ACC112 (cell line): ENCODE measurements at regions not wholly inside any gene's neighbourhood (a gene's known extent, or its start where the extent isn't known, plus 50 kb on each side); places are given as distances from the start of the nearest gene placed in this dataset.
"Not testable (repeated sequence)": the region's sequence is repeated elsewhere in the genome, so short reads cannot be mapped to it uniquely, and the experiment has no call there.

Experiments
- H2AFZ ChIP-seq: fragments of 200-600 bp; sonication (generic); one replicate; pipeline ENCODE4 v1.6.0; 2017; ENCODE audit warnings: antibody characterized with exemption, low read length; ENCODE audit not compliant: unreplicated experiment
- H3K27ac ChIP-seq: fragments of 200-600 bp; sonication (generic); 2 replicates; pipeline ENCODE4 v1.5.1; 2014; ENCODE audit warnings: low read depth, mild to moderate bottlenecking, antibody characterized with exemption, low read length, moderate library complexity
- H3K27me3 ChIP-seq: fragments of 200-600 bp; sonication (generic); 2 replicates; pipeline ENCODE4 v1.6.1; 2014; ENCODE audit warnings: mild to moderate bottlenecking, antibody characterized with exemption, low read length, moderate library complexity, mixed read lengths; ENCODE audit not compliant: insufficient read depth
- H3K36me3 ChIP-seq: fragments of 200-600 bp; sonication (generic); 2 replicates; pipeline ENCODE4 v1.6.1; 2016; ENCODE audit warnings: mild to moderate bottlenecking, antibody characterized with exemption, low read length, moderate library complexity, mixed read lengths; ENCODE audit not compliant: insufficient read depth
- H3K4me1 ChIP-seq: fragments of 200-600 bp; sonication (generic); one replicate; pipeline ENCODE4 v1.6.1; 2016; ENCODE audit warnings: low read length, mixed read lengths; ENCODE audit not compliant: insufficient read depth, unreplicated experiment, control insufficient read depth
- H3K4me3 ChIP-seq: fragments of 200-600 bp; sonication (generic); 2 replicates; pipeline ENCODE4 v1.5.1; 2014; ENCODE audit warnings: mild to moderate bottlenecking, low read depth, low read length
- H3K79me2 ChIP-seq: fragments of 200-600 bp; sonication (generic); one replicate; pipeline ENCODE4 v1.6.0; 2016; ENCODE audit warnings: low read length; ENCODE audit not compliant: control insufficient read depth, unreplicated experiment, insufficient read depth

DNA sequence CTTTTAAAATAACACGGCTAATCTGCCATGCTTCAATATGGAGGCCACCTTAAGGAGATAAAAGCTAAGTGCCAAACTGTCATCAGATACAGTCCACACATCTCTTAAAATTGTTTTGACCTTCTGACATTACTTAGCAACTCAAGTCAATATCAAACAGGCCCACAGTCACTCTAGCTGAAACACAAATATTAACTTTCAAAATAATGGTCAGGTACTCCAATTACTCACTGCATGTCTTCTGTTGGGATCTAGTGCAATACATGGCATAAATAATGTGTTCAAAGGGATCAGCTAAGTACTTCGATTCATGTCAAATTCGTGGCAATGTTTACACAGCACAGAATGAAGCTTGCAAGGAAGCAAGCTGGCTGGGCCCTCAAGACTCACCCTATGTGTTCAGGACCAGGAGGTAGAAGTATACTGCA lies 133.9 kb upstream of the BEND6 start:
- H3K4me1 ChIP-seq = peaks cover 30% of the 10 kb centered on the region
- no peaks in the 10 kb centered on the region; the same call in 1 of the 2 replicates for H3K36me3 ChIP-seq
- H3K79me2 ChIP-seq = peaks cover 76% of the 10 kb centered on the region
- H3K4me3 ChIP-seq = no peak overlapping the region
- H3K27ac ChIP-seq = no peak overlapping the region
- H3K27me3 ChIP-seq = no peaks in the 10 kb centered on the region
- no peak overlapping the region for H2AFZ ChIP-seq

DNA sequence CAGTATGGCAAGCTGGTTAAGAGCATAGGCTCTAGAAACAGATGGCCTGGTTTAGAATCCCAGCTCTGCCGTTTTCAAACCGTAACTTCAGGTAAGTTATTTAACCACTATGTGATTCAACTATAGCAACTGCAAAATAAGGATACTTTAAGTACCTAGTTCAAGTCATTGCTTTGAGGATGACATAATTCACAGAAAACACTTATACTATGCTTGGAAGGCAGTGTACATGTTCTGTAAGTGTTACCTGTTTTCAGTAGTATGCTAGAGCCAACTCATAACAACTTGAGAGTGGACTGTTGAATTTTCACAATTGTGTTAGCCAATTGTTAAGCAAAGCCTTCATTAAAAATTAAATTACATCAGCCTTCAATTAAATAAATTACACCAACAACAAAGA lies 134.8 kb upstream of the BEND6 start:
- H3K27me3 ChIP-seq = no peaks in the 10 kb centered on the region
- H2AFZ ChIP-seq = no peak overlapping the region
- H3K4me3 ChIP-seq = no peak overlapping the region
- H3K4me1 ChIP-seq = peaks cover 39% of the 10 kb centered on the region
- H3K36me3 ChIP-seq = no peaks in the 10 kb centered on the region; the same call in 1 of the 2 replicates
- no peak overlapping the region for H3K27ac ChIP-seq
- peaks cover 77% of the 10 kb centered on the region for H3K79me2 ChIP-seq

DNA sequence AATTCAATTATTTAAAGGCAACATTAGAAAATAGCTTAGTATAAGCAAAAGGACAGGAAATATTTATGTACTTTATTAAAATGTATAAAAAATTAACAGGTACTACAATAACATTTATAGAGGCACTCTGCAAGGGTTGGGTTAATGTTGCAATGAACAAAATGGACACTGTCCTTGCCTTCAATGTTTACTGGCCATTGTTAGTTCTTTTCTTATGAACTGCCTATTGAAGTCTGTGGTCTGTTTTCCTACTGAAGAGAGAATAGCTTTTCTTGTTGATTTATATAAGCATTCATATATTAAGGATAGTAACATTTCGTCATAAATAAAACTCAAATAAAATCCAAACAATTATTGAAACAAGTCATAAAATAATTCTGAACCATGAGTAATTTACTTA lies 135.3 kb upstream of the BEND6 start:
- Histone ChIP-seq H2AFZ (no peak overlapping the region), H3K27me3 (no peaks in the 10 kb centered on the region), H3K4me3 (no peak overlapping the region), H3K79me2 (peaks cover 82% of the 10 kb centered on the region), H3K4me1 (peaks cover 44% of the 10 kb centered on the region), H3K36me3 (no peaks in the 10 kb centered on the region; the same call in 1 of the 2 replicates), H3K27ac (no peak overlapping the region)

DNA sequence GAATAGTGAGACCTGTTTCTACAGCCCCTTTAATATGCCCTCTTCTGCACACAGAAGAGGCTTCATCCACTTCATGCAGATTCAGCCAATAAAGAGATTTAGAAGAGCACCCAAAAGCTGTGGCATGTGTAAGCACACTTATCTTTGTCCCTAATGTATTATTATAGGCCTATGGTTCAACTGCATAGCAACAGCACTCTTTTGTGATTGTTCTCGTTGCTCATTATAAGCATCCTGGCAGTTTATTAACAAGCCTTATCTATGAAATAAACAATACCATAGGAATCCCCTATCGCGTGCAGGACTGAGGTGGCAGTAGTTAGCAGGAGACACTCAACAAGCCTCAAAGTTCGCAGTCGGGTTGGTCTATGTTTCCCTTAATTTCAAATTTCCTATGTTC lies 138.5 kb upstream of the BEND6 start:
- H3K36me3 ChIP-seq = no peaks in the 10 kb centered on the region; the same call in 1 of the 2 replicates
- no peak overlapping the region for H2AFZ ChIP-seq
- H3K27ac ChIP-seq = no peak overlapping the region
- H3K27me3 ChIP-seq = no peaks in the 10 kb centered on the region
- H3K4me3 ChIP-seq = no peak overlapping the region
- peaks cover 50% of the 10 kb centered on the region for H3K4me1 ChIP-seq
- peaks cover 87% of the 10 kb centered on the region for H3K79me2 ChIP-seq

DNA sequence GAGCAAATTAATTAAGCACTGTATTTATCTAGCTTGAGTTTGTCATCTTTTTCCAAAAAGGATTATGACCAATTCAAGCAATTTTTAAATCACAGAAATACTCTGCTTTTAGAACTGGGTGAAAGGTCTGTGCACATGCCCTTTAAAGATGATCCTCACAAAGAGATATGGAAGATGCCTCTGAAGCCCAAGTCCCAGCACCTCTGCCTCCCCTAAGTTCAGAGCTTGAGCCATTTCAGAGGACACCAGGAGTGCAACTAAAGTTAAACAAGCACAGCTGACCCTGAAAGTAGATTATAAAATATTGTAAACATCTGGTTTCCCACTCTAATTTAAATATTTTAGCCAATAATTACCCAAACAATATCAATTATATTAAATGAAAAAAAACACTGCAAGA lies 139.5 kb upstream of the BEND6 start:
- H3K27me3 ChIP-seq = no peaks in the 10 kb centered on the region
- H3K79me2 ChIP-seq = peaks cover 87% of the 10 kb centered on the region
- H3K4me3 ChIP-seq = no peak overlapping the region
- H3K27ac ChIP-seq = no peak overlapping the region
- no peaks in the 10 kb centered on the region; the same call in 1 of the 2 replicates for H3K36me3 ChIP-seq
- peaks cover 41% of the 10 kb centered on the region for H3K4me1 ChIP-seq
- no peak overlapping the region for H2AFZ ChIP-seq

DNA sequence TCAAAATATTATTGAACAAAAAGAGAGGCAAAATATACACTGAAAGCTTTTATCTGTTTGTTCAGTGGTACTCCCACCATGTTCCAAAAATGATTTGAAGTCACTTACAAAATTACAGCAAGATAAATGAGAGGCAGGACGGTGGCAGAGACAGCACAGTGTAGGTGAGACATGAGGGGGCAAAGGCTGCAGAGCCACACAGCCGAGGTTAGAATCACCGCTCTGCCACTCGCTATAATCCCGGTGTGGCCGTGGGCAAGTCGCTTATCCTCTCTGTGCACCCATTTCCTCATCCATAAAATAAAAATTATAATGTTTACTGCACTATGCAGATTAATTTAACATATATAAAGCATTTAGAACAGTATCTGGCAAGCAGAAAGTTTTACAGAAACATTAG lies 140.1 kb upstream of the BEND6 start:
- no peak overlapping the region for H2AFZ ChIP-seq
- no peak overlapping the region for H3K27ac ChIP-seq
- H3K4me1 ChIP-seq = peaks cover 39% of the 10 kb centered on the region
- peaks cover 87% of the 10 kb centered on the region for H3K79me2 ChIP-seq
- H3K36me3 ChIP-seq = no peaks in the 10 kb centered on the region; the same call in 1 of the 2 replicates
- no peaks in the 10 kb centered on the region for H3K27me3 ChIP-seq
- no peak overlapping the region for H3K4me3 ChIP-seq

DNA sequence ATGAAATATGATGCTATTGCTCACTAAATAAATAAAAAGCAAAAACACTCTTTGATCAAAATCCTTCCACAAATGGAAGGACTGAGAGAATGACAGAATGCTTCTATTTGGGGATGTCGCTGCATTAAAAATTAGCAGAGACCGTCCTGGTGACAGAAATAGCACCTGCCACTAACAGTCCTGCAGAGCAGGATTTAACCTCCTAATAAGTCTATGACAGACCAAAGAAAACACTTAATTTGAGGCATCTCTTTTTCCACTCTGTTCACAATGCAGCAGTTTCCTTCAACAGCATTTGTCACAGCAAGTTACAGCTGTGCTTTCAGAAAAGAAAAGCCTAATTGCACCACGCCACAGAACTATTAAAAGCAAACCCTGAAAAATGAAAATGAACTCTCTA lies 140.6 kb upstream of the BEND6 start:
- no peaks in the 10 kb centered on the region for H3K27me3 ChIP-seq
- no peak overlapping the region for H3K27ac ChIP-seq
- H3K36me3 ChIP-seq = no peaks in the 10 kb centered on the region; the same call in 1 of the 2 replicates
- H3K4me1 ChIP-seq = peaks cover 43% of the 10 kb centered on the region
- no peak overlapping the region for H3K4me3 ChIP-seq
- H2AFZ ChIP-seq = no peak overlapping the region
- H3K79me2 ChIP-seq = peaks cover 82% of the 10 kb centered on the region

DNA sequence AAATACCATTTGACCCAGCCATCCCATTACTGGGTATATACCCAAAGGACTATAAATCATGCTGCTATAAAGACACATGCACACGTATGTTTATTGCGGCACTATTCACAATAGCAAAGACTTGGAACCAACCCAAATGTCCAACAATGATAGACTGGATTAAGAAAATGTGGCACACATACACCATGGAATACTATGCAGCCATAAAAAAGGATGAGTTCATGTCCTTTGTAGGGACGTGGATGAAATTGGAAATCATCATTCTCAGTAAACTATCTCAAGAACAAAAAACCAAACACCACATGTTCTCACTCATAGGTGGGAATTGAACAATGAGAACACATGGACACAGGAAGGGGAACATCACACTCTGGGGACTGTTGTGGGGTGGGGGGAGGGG lies 142.1 kb upstream of the BEND6 start:
- not testable (repeated sequence) for H3K27me3 ChIP-seq, H2AFZ ChIP-seq, H3K36me3 ChIP-seq, H3K27ac ChIP-seq, H3K4me3 ChIP-seq
- Histone ChIP-seq H3K4me1 (peaks cover 58% of the 10 kb centered on the region), H3K79me2 (peaks cover 81% of the 10 kb centered on the region)

DNA sequence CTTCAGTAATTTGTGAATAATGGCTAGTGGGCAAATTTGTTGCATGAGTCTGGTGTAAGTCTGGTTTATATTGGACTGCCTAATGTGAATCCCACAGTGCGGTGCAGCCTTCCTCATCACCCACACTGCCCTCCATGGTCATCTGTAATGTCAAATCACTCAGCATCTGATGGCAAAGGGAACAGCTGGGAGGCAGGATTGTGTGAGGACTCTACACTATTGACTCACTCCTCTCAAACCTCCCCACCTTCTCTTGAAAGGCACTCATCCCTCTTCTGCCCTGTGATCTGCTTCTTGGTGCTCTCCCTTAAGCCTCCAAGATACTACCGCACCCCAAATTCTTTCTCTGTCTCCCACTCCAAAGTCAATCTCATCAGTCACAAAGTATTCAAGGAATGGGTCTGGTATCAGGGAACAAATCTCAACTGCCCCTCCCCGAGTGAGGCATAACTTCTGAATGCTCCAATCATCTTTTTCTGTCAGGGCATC lies 146.0 kb upstream of the BEND6 start:
- H2AFZ ChIP-seq = no peak overlapping the region
- peak overlapping the region; percentile 73 for H3K27ac ChIP-seq
- H3K4me3 ChIP-seq = no peak overlapping the region
- H3K4me1 ChIP-seq = peaks cover 67% of the 10 kb centered on the region
- H3K27me3 ChIP-seq = no peaks in the 10 kb centered on the region
- H3K36me3 ChIP-seq = no peaks in the 10 kb centered on the region
- peaks cover 83% of the 10 kb centered on the region for H3K79me2 ChIP-seq

DNA sequence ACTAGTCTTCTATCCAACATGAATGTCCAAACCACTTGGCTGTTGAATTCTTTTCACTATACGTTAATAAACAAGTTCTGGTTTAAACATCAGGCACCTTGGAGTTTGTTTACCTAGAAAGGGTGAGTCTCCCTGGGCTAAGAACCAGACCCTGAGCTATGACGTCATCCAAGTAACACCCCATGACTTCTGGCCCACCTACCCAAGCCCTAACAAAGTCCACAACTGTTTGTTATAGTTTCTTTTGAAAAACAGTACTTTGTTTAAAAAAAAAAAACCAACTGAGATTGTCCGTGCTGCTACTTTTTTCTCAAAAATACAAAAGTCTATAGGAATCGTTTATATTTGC lies 146.9 kb upstream of the BEND6 start:
- H3K27ac ChIP-seq = peak overlapping the region; percentile 73
- H2AFZ ChIP-seq = no peak overlapping the region
- no peak overlapping the region for H3K4me3 ChIP-seq
- H3K36me3 ChIP-seq = no peaks in the 10 kb centered on the region
- H3K79me2 ChIP-seq = peaks cover 88% of the 10 kb centered on the region
- H3K4me1 ChIP-seq = peaks cover 71% of the 10 kb centered on the region
- no peaks in the 10 kb centered on the region for H3K27me3 ChIP-seq

DNA sequence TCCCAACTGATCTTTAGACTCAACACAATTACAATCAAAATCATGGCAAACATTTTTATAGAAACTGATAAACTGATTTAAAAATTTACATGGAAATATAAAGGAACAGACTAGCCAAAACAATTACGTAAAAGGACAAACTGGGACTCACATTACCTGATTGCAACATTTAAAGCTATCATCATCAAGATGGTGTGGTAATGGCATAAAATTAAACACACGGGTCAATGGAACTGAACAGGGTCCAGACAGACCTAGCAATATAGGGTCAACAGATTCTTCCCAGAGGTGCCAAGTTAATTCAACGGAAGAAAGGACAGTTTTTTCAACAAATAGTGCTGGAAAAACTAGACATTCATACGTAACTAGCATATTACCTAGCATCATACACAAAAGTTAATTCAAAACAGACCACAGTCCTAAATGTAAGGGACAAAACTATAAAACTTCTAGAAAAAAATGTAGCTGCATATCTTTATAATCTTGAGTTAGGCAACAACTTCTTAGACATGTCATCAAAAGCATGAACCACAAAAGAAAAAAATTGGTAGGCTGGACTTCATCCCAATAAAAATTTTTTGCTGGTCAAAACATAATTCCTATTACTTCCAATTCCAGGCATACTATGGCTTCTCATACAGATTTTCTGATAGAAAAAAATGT lies 147.4 kb upstream of the BEND6 start:
- Histone ChIP-seq H3K4me3 (no peak overlapping the region), H3K79me2 (peaks cover 90% of the 10 kb centered on the region), H3K36me3 (no peaks in the 10 kb centered on the region), H3K27ac (peak overlapping the region; percentile 73), H2AFZ (no peak overlapping the region), H3K4me1 (peaks cover 76% of the 10 kb centered on the region), H3K27me3 (no peaks in the 10 kb centered on the region)
